DND-41 (cell line): ENCODE measurements at regions not wholly inside any gene's neighbourhood (a gene's known extent, or its start where the extent isn't known, plus 50 kb on each side); places are given as distances from the start of the nearest gene placed in this dataset.

Experiments
- ATAC-seq: fragments of 200-7000 bp; cut with Tn5 transposase; 3 replicates; pipeline ENCODE4 v1.9.1; 2021; ENCODE audit warnings: low read depth; ENCODE audit not compliant: insufficient read depth
- DNase-seq: peaks from one replicate; pipeline ENCODE4 v3.0.0-alpha.2; 2020
- H2AFZ ChIP-seq: 2 replicates; pipeline ENCODE4 v1.6.0; 2012; ENCODE audit warnings: low read depth, low read length
- H3K27ac ChIP-seq: 2 replicates; pipeline ENCODE4 v1.5.1; 2012; ENCODE audit warnings: low read length, inconsistent platforms
- H3K27me3 ChIP-seq: fragments of 200-600 bp; sonication (generic); 2 replicates; pipeline ENCODE4 v1.6.0; 2012; ENCODE audit warnings: low read length, mild to moderate bottlenecking, inconsistent platforms; ENCODE audit not compliant: insufficient read depth, poor library complexity
- H3K36me3 ChIP-seq: 2 replicates; pipeline ENCODE4 v1.5.1; 2012; ENCODE audit warnings: low read length, inconsistent platforms; ENCODE audit not compliant: insufficient read depth
- H3K4me1 ChIP-seq: 2 replicates; pipeline ENCODE4 v1.5.1; 2012; ENCODE audit warnings: mild to moderate bottlenecking, low read length; ENCODE audit not compliant: insufficient read depth
- H3K4me2 ChIP-seq: 2 replicates; pipeline ENCODE4 v1.6.0; 2012; ENCODE audit warnings: mild to moderate bottlenecking, moderate library complexity, low read length, inconsistent platforms; ENCODE audit not compliant: insufficient read depth
- H3K4me3 ChIP-seq, 2 experiments: fragments of 200-600 bp in 1 of 2; shearing (Covaris generic) in 1 of 2; 2 replicates each; pipeline ENCODE4 v1.5.1; 2012 to 2016; ENCODE audit warnings: inconsistent platforms in 2 of 2, low read length in 2 of 2, mild to moderate bottlenecking in 2 of 2, low read depth in 1 of 2, moderate library complexity in 1 of 2
- H3K79me2 ChIP-seq: 2 replicates; pipeline ENCODE4 v1.6.0; 2012; ENCODE audit warnings: low read length, inconsistent platforms; ENCODE audit not compliant: insufficient read depth
- H3K9ac ChIP-seq: 2 replicates; pipeline ENCODE4 v1.6.0; 2012; ENCODE audit warnings: low read depth, mild to moderate bottlenecking, inconsistent platforms, low read length, moderate library complexity
- H3K9me3 ChIP-seq: 2 replicates; pipeline ENCODE4 v1.5.1; 2012; ENCODE audit warnings: low read length, moderate library complexity, mild to moderate bottlenecking, inconsistent platforms; ENCODE audit not compliant: insufficient read depth, severe bottlenecking
- H4K20me1 ChIP-seq: 2 replicates; pipeline ENCODE4 v1.6.0; 2012; ENCODE audit warnings: low read length; ENCODE audit not compliant: insufficient read depth
- CTCF ChIP-seq: IDR thresholded peaks from 2 replicates; pipeline ENCODE4 v1.5.1; 2012; ENCODE audit warnings: borderline replicate concordance, low read length, moderate library complexity, mild to moderate bottlenecking; ENCODE audit not compliant: poor library complexity, severe bottlenecking; ENCODE audit errors: extremely low read depth
- EZH2 ChIP-seq: IDR thresholded peaks from 3 replicates; pipeline ENCODE4 v1.6.1; 2012; ENCODE audit warnings: borderline replicate concordance, low read depth, mild to moderate bottlenecking, moderate library complexity, low read length, inconsistent platforms; ENCODE audit not compliant: severe bottlenecking

- DNase-seq (no peak), ATAC-seq (no peak)
- H3K4me2 ChIP-seq, result no peak overlapping the region
- no peak overlapping the region for H2AFZ ChIP-seq
- no peaks in the 10 kb centered on the region for H3K4me1 ChIP-seq
- no peaks in the 10 kb centered on the region for H3K79me2 ChIP-seq
- no peak overlapping the region for H3K4me3 ChIP-seq
- H3K36me3 ChIP-seq, result no peaks in the 10 kb centered on the region
- H4K20me1 ChIP-seq, result no peaks in the 10 kb centered on the region
- no peak overlapping the region for H3K27ac ChIP-seq
- no peaks in the 10 kb centered on the region for H3K9me3 ChIP-seq
- no peak overlapping the region for H3K9ac ChIP-seq
- no peaks in the 10 kb centered on the region for H3K27me3 ChIP-seq
- TF ChIP-seq EZH2 (no peak), CTCF (no peak)
Observed at GRCh38 chr16:73170612-73171038, 122.7 kb upstream of the ZFHX3 start.

GRCh38 chr16:73166947-73167550 is 119.1 kb upstream of the ZFHX3 start:
- no peak overlapping the region for H3K9ac ChIP-seq
- H3K79me2 ChIP-seq, result no peaks in the 10 kb centered on the region
- DNase-seq (no peak), ATAC-seq (no peak)
- no peaks in the 10 kb centered on the region for H3K9me3 ChIP-seq
- no peak for TF ChIP-seq EZH2
- no peak for TF ChIP-seq CTCF
- no peaks in the 10 kb centered on the region for H3K27me3 ChIP-seq
- H2AFZ ChIP-seq, result no peak overlapping the region
- H3K4me2 ChIP-seq, result no peak overlapping the region
- H3K4me3 ChIP-seq, result no peak overlapping the region
- no peaks in the 10 kb centered on the region for H3K36me3 ChIP-seq
- H4K20me1 ChIP-seq, result no peaks in the 10 kb centered on the region
- H3K27ac ChIP-seq, result no peak overlapping the region
- H3K4me1 ChIP-seq, result no peaks in the 10 kb centered on the region

- no peaks in the 10 kb centered on the region for H3K9me3 ChIP-seq
- no peak overlapping the region for H3K4me2 ChIP-seq
- H3K27me3 ChIP-seq, result no peaks in the 10 kb centered on the region
- H4K20me1 ChIP-seq, result no peaks in the 10 kb centered on the region
- no peak for DNase-seq
- no peak overlapping the region for H2AFZ ChIP-seq
- no peak overlapping the region for H3K9ac ChIP-seq
- H3K4me3 ChIP-seq, result no peak overlapping the region
- H3K36me3 ChIP-seq, result no peaks in the 10 kb centered on the region
- H3K4me1 ChIP-seq, result no peaks in the 10 kb centered on the region
- no peak for ATAC-seq
- TF ChIP-seq CTCF (no peak), EZH2 (no peak)
- no peak overlapping the region for H3K27ac ChIP-seq
- H3K79me2 ChIP-seq, result no peaks in the 10 kb centered on the region
Observed at GRCh38 chr16:73166441-73166851, 118.5 kb upstream of the ZFHX3 start.
